GM12878 (cell line): ENCODE measurements at regions not wholly inside any gene's neighbourhood (a gene's known extent, or its start where the extent isn't known, plus 50 kb on each side); places are given as distances from the start of the nearest gene placed in this dataset.

Source experiments
- ATAC-seq: fragments of 200-7000 bp; cut with Tn5 transposase; 3 replicates; pipeline ENCODE4 v1.9.1; 2020; ENCODE audit warnings: mild to moderate bottlenecking, moderate library complexity
- BruUV-seq: library from RNA; stranded (reverse); fragments of 400-500 nt; replicated peaks from 2 replicates; lab custom pipeline; 2021; lab: Mats Ljungman, UMichigan
- CTCF ChIA-PET: fragments of 300-600 bp; sonication (Branson Sonifier 250); formaldehyde crosslinking; extraction: SDS; loops from one replicate; lab custom pipeline; 2021; ENCODE audit warnings: inconsistent platforms; lab: Yijun Ruan, JAX
- POLR2A ChIA-PET: fragments of 350-600 bp; formaldehyde crosslinking; extraction: SDS; loops from one replicate; lab custom pipeline; 2021; ENCODE audit warnings: inconsistent platforms; lab: Charles Lee
- RAD21 ChIA-PET: fragments of 300-600 bp; sonication (Branson Sonifier 250); formaldehyde crosslinking; loops from one replicate; lab custom pipeline; 2023; ENCODE audit warnings: antibody characterized with exemption; ENCODE audit not compliant: unreplicated experiment; lab: Charles Lee
- SMC1A ChIA-PET: fragments of 300-600 bp; sonication (Branson Sonifier 250); formaldehyde crosslinking; loops from one replicate; lab custom pipeline; 2023; ENCODE audit not compliant: unreplicated experiment, uncharacterized antibody; lab: Charles Lee
- DNase-seq: peaks from one replicate; pipeline ENCODE4 v3.0.0-alpha.2; 2011; ENCODE audit warnings: low read depth, low spot score
- FAIRE-seq: peaks from 3 replicates; lab custom pipeline; 2011; peaks lifted over from hg19 to GRCh38; lab: Jason Lieb, UNC
- H2AFZ ChIP-seq: 2 replicates; pipeline ENCODE4 v1.6.0; 2011; ENCODE audit warnings: low read depth, low read length, control low read depth; ENCODE audit not compliant: control insufficient read depth
- H3K27ac ChIP-seq: 2 replicates; pipeline ENCODE4 v1.5.1; 2011; ENCODE audit warnings: control low read depth; ENCODE audit not compliant: control insufficient read depth, insufficient read depth
- H3K27me3 ChIP-seq, 2 experiments: replicated peaks in 1 of 2; 2 replicates each; pipeline versions ENCODE4 v1.6.0 to v1.6.1; 2011; ENCODE audit warnings: low read length in 1 of 2; ENCODE audit not compliant: control insufficient read depth in 2 of 2, insufficient read depth in 2 of 2
- H3K36me3 ChIP-seq, 2 experiments: 2 replicates each; pipeline ENCODE4 v1.5.1; 2011; ENCODE audit warnings: low read length in 1 of 2; ENCODE audit not compliant: control insufficient read depth in 2 of 2, insufficient read depth in 2 of 2
- H3K4me1 ChIP-seq: 2 replicates; pipeline ENCODE4 v1.6.1; 2011; ENCODE audit warnings: mild to moderate bottlenecking, low read length, moderate library complexity, mixed read lengths; ENCODE audit not compliant: control insufficient read depth, insufficient read depth
- H3K4me2 ChIP-seq: 2 replicates; pipeline ENCODE4 v1.6.0; 2011; ENCODE audit warnings: control low read depth; ENCODE audit not compliant: control insufficient read depth, insufficient read depth
- H3K4me3 ChIP-seq: fragments of 200-600 bp; sonication (generic); 2 replicates; pipeline ENCODE4 v1.5.1; 2016
- H3K79me2 ChIP-seq: 2 replicates; pipeline ENCODE4 v1.6.0; 2011; ENCODE audit warnings: low read length; ENCODE audit not compliant: control insufficient read depth, insufficient read depth
- H3K9ac ChIP-seq: 2 replicates; pipeline ENCODE4 v1.8.0; 2011; ENCODE audit warnings: low read length, control low read depth, mixed read lengths; ENCODE audit not compliant: control insufficient read depth, insufficient read depth
- H3K9me3 ChIP-seq: replicated peaks from 3 replicates; pipeline ENCODE4 v1.5.1; 2011; ENCODE audit warnings: mild to moderate bottlenecking, low read length; ENCODE audit not compliant: control insufficient read depth, insufficient read depth
- H4K20me1 ChIP-seq: 2 replicates; pipeline ENCODE4 v1.6.0; 2011; ENCODE audit not compliant: control insufficient read depth, insufficient read depth
- ATF3 ChIP-seq: IDR thresholded peaks from 2 replicates; pipeline ENCODE4 v1.6.1; 2011; ENCODE audit warnings: low read depth, mild to moderate bottlenecking, low read length, moderate library complexity, borderline replicate concordance; ENCODE audit errors: extremely low read depth
- DPF2 ChIP-seq: fragments of 450-650 bp; IDR thresholded peaks from 2 replicates; pipeline ENCODE4 v1.6.1; 2017; ENCODE audit warnings: mild to moderate bottlenecking
- ELK1 ChIP-seq: IDR thresholded peaks from 2 replicates; pipeline ENCODE4 v1.6.1; 2012; ENCODE audit warnings: low read depth, low read length, improper control_type of control experiment
- HCFC1 ChIP-seq: fragments of 150-350 bp; IDR thresholded peaks from 2 replicates; pipeline ENCODE4 v1.6.1; 2014; ENCODE audit warnings: low read length
- HDAC2 ChIP-seq: fragments of 200-600 bp; sonication (generic); IDR thresholded peaks from 2 replicates; pipeline ENCODE4 v1.6.1; 2017
- KAT2A ChIP-seq: conservative IDR thresholded peaks from 2 replicates; pipeline ENCODE4 v1.6.1; 2011; ENCODE audit warnings: low read depth, low read length; ENCODE audit not compliant: control insufficient read depth
- MEF2B ChIP-seq: fragments of 450-650 bp; IDR thresholded peaks from 2 replicates; pipeline ENCODE4 v1.6.1; 2018; ENCODE audit warnings: mild to moderate bottlenecking, moderate library complexity; ENCODE audit not compliant: partially characterized antibody, poor library complexity, severe bottlenecking
- MXI1 ChIP-seq: fragments of 150-350 bp; IDR thresholded peaks from 2 replicates; pipeline ENCODE4 v1.6.1; 2011; ENCODE audit warnings: low read depth, mild to moderate bottlenecking, inconsistent platforms, low read length, improper control_type of control experiment
- MYC ChIP-seq: IDR thresholded peaks from 2 replicates; pipeline ENCODE4 v1.6.1; 2011; ENCODE audit warnings: mild to moderate bottlenecking, low read length, moderate library complexity, inconsistent platforms; ENCODE audit not compliant: insufficient read depth, insufficient replicate concordance, insufficient read length, severe bottlenecking
- REST ChIP-seq: IDR thresholded peaks from 2 replicates; pipeline ENCODE4 v1.6.1; 2012; ENCODE audit warnings: mild to moderate bottlenecking, low read depth, low read length
- SMAD1 ChIP-seq: fragments of 450-650 bp; IDR thresholded peaks from 2 replicates; pipeline ENCODE4 v1.6.1; 2018; ENCODE audit warnings: mild to moderate bottlenecking, low read depth; ENCODE audit not compliant: partially characterized antibody
- TAF1 ChIP-seq: IDR thresholded peaks from 2 replicates; pipeline ENCODE4 v1.6.1; 2011; ENCODE audit warnings: mild to moderate bottlenecking, low read depth, low read length, borderline replicate concordance
- WGBS: methylation state at CpG from one replicate; pipeline ENCODE4 v1.1.6; 2016; ENCODE audit warnings: low lambda C conversion rate; ENCODE audit not compliant: insufficient replicate concordance, insufficient coverage; ENCODE audit errors: missing lambda C conversion rate; 5-methylcytosine and 5-hydroxymethylcytosine counted together
- in situ Hi-C: fragments of 300-500 bp; cut with MboI; formaldehyde crosslinking; loops from 9 replicates; pipeline ENCODE4 v1.14.3; 2018; ENCODE audit warnings: mixed read lengths
- intact Hi-C: fragments of 100-400 bp; cut with micrococcal nuclease; formaldehyde crosslinking; loops from one replicate; pipeline ENCODE4 v1.14.2; 2022; ENCODE audit not compliant: unreplicated experiment
- TF ChIP-seq, protein P1 (sequence below): fragments of 450-650 bp; IDR thresholded peaks from 2 replicates; pipeline ENCODE4 v1.6.1; 2017; ENCODE audit warnings: mild to moderate bottlenecking

GRCh38 chr4:86483173-86483490 is 111.0 kb upstream of the PTPN13 start:
- TF ChIP-seq TAF1 (no peak), ATF3 (no peak), HDAC2 (no peak), DPF2 (no peak), MEF2B (no peak), SMAD1 (no peak), KAT2A (no peak), REST (no peak), ELK1 (no peak), MXI1 (no peak), HCFC1 (no peak), MYC (no peak)
- TF ChIP-seq, protein P1, sequence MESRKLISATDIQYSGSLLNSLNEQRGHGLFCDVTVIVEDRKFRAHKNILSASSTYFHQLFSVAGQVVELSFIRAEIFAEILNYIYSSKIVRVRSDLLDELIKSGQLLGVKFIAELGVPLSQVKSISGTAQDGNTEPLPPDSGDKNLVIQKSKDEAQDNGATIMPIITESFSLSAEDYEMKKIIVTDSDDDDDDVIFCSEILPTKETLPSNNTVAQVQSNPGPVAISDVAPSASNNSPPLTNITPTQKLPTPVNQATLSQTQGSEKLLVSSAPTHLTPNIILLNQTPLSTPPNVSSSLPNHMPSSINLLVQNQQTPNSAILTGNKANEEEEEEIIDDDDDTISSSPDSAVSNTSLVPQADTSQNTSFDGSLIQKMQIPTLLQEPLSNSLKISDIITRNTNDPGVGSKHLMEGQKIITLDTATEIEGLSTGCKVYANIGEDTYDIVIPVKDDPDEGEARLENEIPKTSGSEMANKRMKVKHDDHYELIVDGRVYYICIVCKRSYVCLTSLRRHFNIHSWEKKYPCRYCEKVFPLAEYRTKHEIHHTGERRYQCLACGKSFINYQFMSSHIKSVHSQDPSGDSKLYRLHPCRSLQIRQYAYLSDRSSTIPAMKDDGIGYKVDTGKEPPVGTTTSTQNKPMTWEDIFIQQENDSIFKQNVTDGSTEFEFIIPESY: no peak
- TF ChIP-seq, all 136 proteins: peak for 0
- WGBS: 2% methylated on average over 2 of the region's 2 CpGs
- Histone ChIP-seq H3K9ac (no peak overlapping the region), H3K27ac (no peak overlapping the region), H3K4me1 (no peaks in the 10 kb centered on the region), H4K20me1 (no peaks in the 10 kb centered on the region), H3K36me3 (no peaks in the 10 kb centered on the region), H2AFZ (no peak overlapping the region; the same call in 1 of the 2 replicates), H3K4me2 (no peak overlapping the region), H3K9me3 (no peaks in the 10 kb centered on the region), H3K4me3 (no peak overlapping the region), H3K79me2 (no peaks in the 10 kb centered on the region), H3K27me3 (no peaks in the 10 kb centered on the region)
- ChIA-PET SMC1A (interaction anchor here (0.7 to 4.2 kb wide), 7 partner anchors 9 to 614 kb away, joined by 3 to 42 read pairs (median 5); no protein-coding TSS in a partner anchor), CTCF (interaction anchor here (0.8 to 3.6 kb wide), 5 partner anchors 9 to 405 kb away, joined by 3 to 36 read pairs (median 4); no protein-coding TSS in a partner anchor), RAD21 (interaction anchor here (1.3 to 3.3 kb wide), 3 partner anchors 11 to 111 kb away, joined by 3 to 9 read pairs (median 3); partner anchors contain the start of gene PTPN13), POLR2A (no interaction called here)
- no peak for FAIRE-seq
- intact Hi-C loops (no loop called here), in situ Hi-C loops (no loop called here)
- no peak for ATAC-seq
- no TSS peak for BruUV-seq
- DNase-seq: no peak
